Right lobe of liver (tissue), 6 donors: ENCODE measurements at regions not wholly inside any gene's neighbourhood (a gene's known extent, or its start where the extent isn't known, plus 50 kb on each side); places are given as distances from the start of the nearest gene placed in this dataset.

Experiments
- ATAC-seq, 4 donors: fragments of 200-7000 bp; cut with Tn5 transposase; one replicate each; pipeline ENCODE4 v1.9.1; 2020; ENCODE audit warnings: mild to moderate bottlenecking in 4 of 4, moderate library complexity in 4 of 4
- DNase-seq, 3 donors: peaks; one replicate each; pipeline ENCODE4 v3.0.0-alpha.2; 2020
- H3K27ac ChIP-seq, 3 donors: fragments of 200-600 bp; one replicate each; pipeline ENCODE4 v1.8.0; 2022
- H3K27me3 ChIP-seq, 2 donors: fragments of 200-600 bp; one replicate each; pipeline ENCODE4 v1.8.0; 2022
- H3K36me3 ChIP-seq, 4 donors: fragments of 200-600 bp; sonication (generic) in 1 of 4; one replicate each; pipeline versions ENCODE4 v1.5.1 to v1.8.0; 2017 to 2022; ENCODE audit warnings: control low read depth in 1 of 4
- H3K4me1 ChIP-seq, 4 donors: fragments of 200-600 bp; sonication (generic) in 1 of 4; one replicate each; pipeline versions ENCODE4 v1.5.1 to v1.8.0; 2017 to 2022; ENCODE audit warnings: control low read depth in 1 of 4
- H3K4me3 ChIP-seq, 3 donors: fragments of 200-600 bp; one replicate each; pipeline ENCODE4 v1.8.0; 2022
- H3K9me3 ChIP-seq, 4 donors: fragments of 200-600 bp; sonication (generic) in 1 of 4; one replicate each; pipeline versions ENCODE4 v1.5.1 to v1.8.0; 2017 to 2022; ENCODE audit warnings: control low read depth in 1 of 4
- CTCF ChIP-seq, 4 donors: fragments of 200-600 bp in 3 of 4; fragments of 450-650 bp in 1 of 4; IDR thresholded peaks; one replicate each; pipeline versions ENCODE4 v1.5.1 to v1.8.0; 2016 to 2022; ENCODE audit warnings: antibody characterized with exemption in 4 of 4, mild to moderate bottlenecking in 2 of 4
- POLR2A ChIP-seq: fragments of 450-650 bp; IDR thresholded peaks from one replicate; pipeline ENCODE4 v1.6.1; 2017; ENCODE audit warnings: antibody characterized with exemption, mild to moderate bottlenecking
- WGBS: methylation state at CpG from one replicate; pipeline ENCODE4 v1.1.6; 2018; ENCODE audit warnings: low coverage, low lambda C conversion rate; ENCODE audit not compliant: insufficient coverage; ENCODE audit errors: missing lambda C conversion rate; 5-methylcytosine and 5-hydroxymethylcytosine counted together
- intact Hi-C, 2 donors: fragments of 100-400 bp; cut with DNase I; formaldehyde crosslinking; loops; one replicate each; pipeline versions ENCODE4 v1.11.2 to v1.14.1; 2022
- donor health status: DM: no; HTN: yes; CAD: no.
- donor health status: DM: no; HTN: no; CAD: no.
- donor health status: DM: no; HTN: no; CAD: no.
- donor health status: DM: no; HTN: yes; CAD: no.
- donor health status: DM: no; HTN: yes; CAD: no.

DNA sequence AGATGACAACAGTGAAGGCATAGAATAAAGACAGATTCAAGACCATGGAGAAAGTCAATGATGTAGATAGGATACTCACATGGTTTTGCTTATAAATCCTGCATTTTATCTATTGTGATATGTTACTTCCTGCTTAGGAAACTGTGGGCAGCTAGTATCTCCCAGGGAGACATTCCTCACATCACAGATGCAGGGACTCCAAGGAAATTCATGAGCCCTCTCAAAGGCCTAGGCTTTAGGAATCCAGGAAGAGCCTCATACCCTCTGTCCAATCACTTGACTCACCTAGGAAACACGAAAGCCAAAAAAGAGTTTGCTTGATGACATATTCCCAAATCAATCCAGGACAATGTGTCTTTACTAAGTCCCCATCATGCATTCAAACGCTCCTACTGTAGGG lies 247.8 kb upstream of the KLHL29 start:
- TF ChIP-seq POLR2A (no peak), CTCF (IDR thresholded peaks at IDR 0.05) (no peak)
- ATAC-seq (no peak), DNase-seq (no peak)
- Histone ChIP-seq H3K27ac (no peak overlapping the region), H3K36me3 (no peaks in the 10 kb centered on the region), H3K4me1 (peaks cover 0 to 13% (median 5%) of the 10 kb centered on the region in 4 donors), H3K9me3 (no peaks in the 10 kb centered on the region), H3K4me3 (no peak overlapping the region), H3K27me3 (no peaks in the 10 kb centered on the region)
- WGBS, result 84% methylated on average over 2 of the region's 2 CpGs
- intact Hi-C loops, result no loop called here

GRCh38 chr2:23138701-23139100 lies 246.3 kb upstream of the KLHL29 start:
- DNase-seq, result no peak
- Histone ChIP-seq H3K27me3 (no peaks in the 10 kb centered on the region), H3K4me1 (no peaks in the 10 kb centered on the region), H3K36me3 (no peaks in the 10 kb centered on the region), H3K9me3 (no peaks in the 10 kb centered on the region), H3K27ac (no peak overlapping the region), H3K4me3 (no peak overlapping the region)
- no peak for ATAC-seq
- TF ChIP-seq POLR2A (no peak), CTCF (IDR thresholded peaks at IDR 0.05) (no peak)
- WGBS, result 67% methylated on average over 3 of the region's 4 CpGs
- intact Hi-C loops, result no loop called here

DNA sequence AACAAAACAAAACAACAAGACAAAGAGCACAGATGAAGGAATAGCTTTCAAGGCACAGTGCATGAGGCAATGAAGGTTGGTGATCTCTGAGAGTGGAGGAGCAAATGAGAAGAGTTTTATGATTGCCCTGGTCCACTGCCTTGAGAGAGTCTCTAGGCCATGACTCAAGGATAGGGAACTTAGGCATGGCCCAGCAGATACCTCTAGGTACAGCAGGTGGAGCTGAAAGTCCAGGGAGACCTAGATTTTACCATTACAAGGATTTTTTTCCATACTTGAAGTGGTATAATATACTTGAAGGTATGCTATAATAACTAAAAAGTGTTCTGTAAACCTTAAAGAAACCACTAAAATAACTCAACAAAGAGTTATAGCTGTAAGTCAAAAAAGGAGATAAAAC lies 239.5 kb upstream of the KLHL29 start:
- TF ChIP-seq CTCF (IDR thresholded peaks at IDR 0.05) (peak in 2 of 4 donors; percentile 17 to 41), POLR2A (no peak)
- intact Hi-C loops, result no loop called here
- peak in 3 of 4 donors; percentile 32 to 52 (median 35) for ATAC-seq

DNA sequence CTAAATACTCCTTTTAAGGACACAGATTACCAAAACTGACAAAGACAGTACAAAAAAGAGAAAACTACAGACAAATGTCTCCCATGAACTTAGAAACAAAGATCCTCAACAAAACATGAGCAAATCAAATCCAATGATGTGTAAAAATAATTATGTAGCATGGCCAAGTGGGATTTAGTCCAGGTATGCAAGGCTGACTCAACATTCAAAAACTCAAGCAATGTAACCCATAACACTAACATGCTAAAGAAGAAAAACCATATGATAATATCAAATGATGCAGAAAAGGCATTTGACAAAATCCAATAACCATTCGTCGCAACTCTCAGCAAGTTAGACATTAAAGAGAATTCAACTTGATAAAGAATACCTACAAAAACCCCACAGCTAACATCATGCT lies 239.0 kb upstream of the KLHL29 start:
- TF ChIP-seq CTCF (IDR thresholded peaks at IDR 0.05) (no peak), POLR2A (no peak)
- H3K4me3 ChIP-seq, result no peak overlapping the region
- no peaks in the 10 kb centered on the region for H3K36me3 ChIP-seq
- H3K9me3 ChIP-seq, result no peaks in the 10 kb centered on the region
- no peaks in the 10 kb centered on the region for H3K27me3 ChIP-seq
- H3K27ac ChIP-seq, result no peak overlapping the region
- WGBS, result 96% methylated on average over 2 of the region's 2 CpGs
- H3K4me1 ChIP-seq, result peaks cover 0 to 8% (median 0%) of the 10 kb centered on the region in 4 donors
- DNase-seq (no peak), ATAC-seq (no peak)
- intact Hi-C loops, result no loop called here

More for the DNA sequence above, 239.5 kb upstream of the KLHL29 start:
- no peaks in the 10 kb centered on the region for H3K9me3 ChIP-seq
- H3K27me3 ChIP-seq, result no peaks in the 10 kb centered on the region
- no peak for DNase-seq
- H3K36me3 ChIP-seq, result no peaks in the 10 kb centered on the region
- no peak overlapping the region for H3K27ac ChIP-seq
- peaks cover 0 to 8% (median 0%) of the 10 kb centered on the region in 4 donors for H3K4me1 ChIP-seq
- no peak overlapping the region for H3K4me3 ChIP-seq

- DNase-seq (no peak), ATAC-seq (peak in 2 of 4 donors; percentile 33 to 57)
- TF ChIP-seq CTCF (IDR thresholded peaks at IDR 0.05) (no peak), POLR2A (no peak)
- Histone ChIP-seq H3K4me1 (peaks cover 0 to 8% (median 0%) of the 10 kb centered on the region in 4 donors), H3K36me3 (no peaks in the 10 kb centered on the region), H3K27me3 (no peaks in the 10 kb centered on the region), H3K27ac (no peak overlapping the region), H3K9me3 (no peaks in the 10 kb centered on the region), H3K4me3 (no peak overlapping the region)
- 100% methylated on average over 1 of the region's 3 CpGs for whole genome bisulfite sequencing
- intact Hi-C loops, result no loop called here
These were observed 236.6 kb upstream of the KLHL29 start for GRCh38 chr2:23148342-23148741.
